Stimulated activated CD4-positive, alpha-beta T cell treated with anti-CD3 and anti-CD28 coated beads, TNF-alpha, amount 100 ng/mL, for 4 hours (primary cell): ENCODE measurements at regions not wholly inside any gene's neighbourhood (a gene's known extent, or its start where the extent isn't known, plus 50 kb on each side); places are given as distances from the start of the nearest gene placed in this dataset.
"Not testable (repeated sequence)": the region's sequence is repeated elsewhere in the genome, so short reads cannot be mapped to it uniquely, and the experiment has no call there.

Source experiments
- DNase-seq, 3 experiments: peaks; one replicate each; pipeline ENCODE4 v3.0.0-alpha.2; 2020; ENCODE audit warnings: low read depth in 3 of 3

GRCh38 chr11:81203876-81204275, 1529.8 kb downstream of the FAM181B start:
- no peak for DNase-seq

- DNase-seq, result no peak
Measured at GRCh38 chr11:81197396-81197795, 1536.3 kb downstream of the FAM181B start.

GRCh38 chr11:81192516-81192915, 1541.1 kb downstream of the FAM181B start:
- DNase-seq, result no peak

GRCh38 chr11:81190546-81190945, 1543.1 kb downstream of the FAM181B start:
- no peak for DNase-seq

- not testable (repeated sequence) for DNase-seq
Measured at GRCh38 chr11:81187033-81187432, 1546.6 kb downstream of the FAM181B start.

GRCh38 chr11:81174646-81175330, 1558.9 kb downstream of the FAM181B start:
- no peak for DNase-seq

GRCh38 chr11:81165164-81165563, 1568.5 kb downstream of the FAM181B start:
- DNase-seq, result no peak

- no peak for DNase-seq
Measured at GRCh38 chr11:81159900-81160299, 1573.8 kb downstream of the FAM181B start.

GRCh38 chr11:81135570-81135969, 1598.1 kb downstream of the FAM181B start:
- no peak for DNase-seq

GRCh38 chr11:81129618-81130017, 1604.0 kb downstream of the FAM181B start:
- DNase-seq, result no peak

GRCh38 chr11:81112718-81113117, 1620.9 kb downstream of the FAM181B start:
- no peak for DNase-seq

GRCh38 chr11:81104051-81104450, 1629.6 kb downstream of the FAM181B start:
- no peak for DNase-seq

GRCh38 chr11:81098471-81098870, 1635.2 kb downstream of the FAM181B start:
- DNase-seq, result no peak

- no peak for DNase-seq
Measured at GRCh38 chr11:81092522-81092921, 1641.1 kb downstream of the FAM181B start.

- no peak for DNase-seq
Measured at GRCh38 chr11:81089242-81089641, 1644.4 kb downstream of the FAM181B start.

GRCh38 chr11:81080476-81080875, 1639.6 kb upstream of the TENM4 start:
- no peak for DNase-seq

- DNase-seq, result no peak
Measured at GRCh38 chr11:81072273-81072672, 1631.4 kb upstream of the TENM4 start.

- DNase-seq, result no peak
Measured at GRCh38 chr11:81071606-81072005, 1630.8 kb upstream of the TENM4 start.

- DNase-seq, result no peak
Measured at GRCh38 chr11:81070948-81071347, 1630.1 kb upstream of the TENM4 start.

GRCh38 chr11:81059356-81059755, 1618.5 kb upstream of the TENM4 start:
- DNase-seq, result no peak

GRCh38 chr11:81052344-81053158, 1611.7 kb upstream of the TENM4 start:
- no peak for DNase-seq

GRCh38 chr11:81039916-81040524, 1599.2 kb upstream of the TENM4 start:
- DNase-seq, result no peak
